Muscle layer of duodenum (tissue), 2 donors: ENCODE measurements at regions not wholly inside any gene's neighbourhood (a gene's known extent, or its start where the extent isn't known, plus 50 kb on each side); places are given as distances from the start of the nearest gene placed in this dataset.

ENCODE experiments used
- H3K27ac ChIP-seq: one replicate; pipeline ENCODE4 v1.7.0; 2013; ENCODE audit warnings: mild to moderate bottlenecking, low read length
- H3K27me3 ChIP-seq: one replicate; pipeline ENCODE4 v1.7.0; 2013; ENCODE audit warnings: low read depth, mild to moderate bottlenecking, control low read depth, low read length
- H3K36me3 ChIP-seq, 2 donors: one replicate each; pipeline ENCODE4 v1.7.0; 2013; ENCODE audit warnings: low read length in 2 of 2, control low read depth in 1 of 2, mild to moderate bottlenecking in 1 of 2; ENCODE audit not compliant: insufficient read depth in 2 of 2, control insufficient read depth in 1 of 2
- H3K4me1 ChIP-seq, 2 donors: one replicate each; pipeline ENCODE4 v1.7.0; 2013; ENCODE audit warnings: low read length in 2 of 2, mild to moderate bottlenecking in 2 of 2, control low read depth in 1 of 2, moderate library complexity in 1 of 2; ENCODE audit not compliant: insufficient read depth in 2 of 2, control insufficient read depth in 1 of 2
- H3K4me3 ChIP-seq, 2 donors: one replicate each; pipeline ENCODE4 v1.7.0; 2013; ENCODE audit warnings: low read length in 2 of 2, low read depth in 1 of 2, mild to moderate bottlenecking in 1 of 2
- H3K9me3 ChIP-seq, 2 donors: one replicate each; pipeline ENCODE4 v1.7.0; 2013; ENCODE audit warnings: low read length in 2 of 2, control low read depth in 1 of 2, mild to moderate bottlenecking in 1 of 2; ENCODE audit not compliant: control insufficient read depth in 1 of 2
- donor health status: healthy.

DNA sequence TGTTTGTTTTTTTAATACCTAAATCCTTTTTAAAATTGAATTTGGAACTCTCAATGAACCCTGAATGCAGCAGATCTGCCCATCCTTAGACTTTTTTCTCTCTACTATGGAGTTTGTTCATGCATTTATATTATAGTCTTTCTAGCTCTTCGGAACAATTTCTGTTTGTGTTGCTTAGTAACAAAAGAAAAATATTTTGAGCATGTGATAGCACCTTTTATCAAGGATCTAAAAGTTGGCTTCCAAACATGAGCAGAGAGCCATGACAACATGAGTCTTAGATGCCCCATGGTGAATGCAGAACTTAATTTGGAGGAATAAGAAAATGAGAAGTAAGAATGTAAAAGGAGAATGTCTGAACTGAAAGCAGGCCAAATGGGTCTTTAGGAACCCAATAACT lies 133.7 kb downstream of the EDN1 start:
- peaks cover 0 to 22% of the 10 kb centered on the region in 2 donors for H3K4me1 ChIP-seq
- no peak overlapping the region for H3K4me3 ChIP-seq
- no peaks in the 10 kb centered on the region for H3K27me3 ChIP-seq
- peaks cover 0 to 3% of the 10 kb centered on the region in 2 donors for H3K9me3 ChIP-seq
- no peak overlapping the region for H3K27ac ChIP-seq
- H3K36me3 ChIP-seq, result no peaks in the 10 kb centered on the region

DNA sequence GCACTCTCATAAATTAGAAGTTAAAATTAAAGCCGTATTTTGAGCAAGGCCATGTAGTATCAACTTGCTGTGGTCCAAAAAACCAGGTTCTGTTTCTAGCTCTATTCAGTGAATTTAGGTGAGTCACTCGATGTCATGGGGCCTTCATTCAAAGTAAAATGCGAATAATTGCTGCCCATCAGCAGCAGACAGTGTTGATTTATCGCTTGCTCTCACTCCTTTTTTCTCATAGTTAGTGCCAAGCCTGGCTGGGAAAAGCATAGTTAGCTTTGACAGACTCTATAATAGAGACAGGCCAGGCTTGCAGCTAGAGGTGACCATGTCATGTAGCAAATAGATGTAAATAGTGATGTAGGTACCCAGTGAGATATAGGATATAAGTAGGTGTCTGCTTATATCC lies 136.0 kb downstream of the EDN1 start:
- H3K4me1 ChIP-seq, result peaks cover 0 to 22% of the 10 kb centered on the region in 2 donors
- no peak overlapping the region for H3K4me3 ChIP-seq
- H3K27ac ChIP-seq, result no peak overlapping the region
- no peaks in the 10 kb centered on the region for H3K27me3 ChIP-seq
- no peaks in the 10 kb centered on the region for H3K36me3 ChIP-seq
- H3K9me3 ChIP-seq, result no peaks in the 10 kb centered on the region

DNA sequence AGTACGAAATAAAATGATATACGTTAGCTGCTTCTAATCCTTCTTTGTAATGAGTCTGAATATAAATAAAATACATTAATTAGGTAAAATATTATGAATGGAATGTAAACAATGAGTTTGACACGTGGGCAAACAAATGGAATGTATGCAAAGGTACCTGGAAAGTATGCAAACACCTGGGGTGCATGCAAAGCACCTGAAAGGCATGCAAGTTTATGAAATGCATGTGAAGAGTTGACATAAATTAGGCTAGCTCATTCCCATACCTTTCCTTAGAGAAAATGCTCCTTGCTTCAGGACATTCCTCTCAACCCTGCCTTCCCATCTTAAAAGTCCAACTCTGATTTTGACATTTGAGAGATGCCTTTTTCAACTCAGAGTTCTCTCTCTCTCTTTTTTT lies 140.9 kb downstream of the EDN1 start:
- Histone ChIP-seq H3K4me3 (no peak overlapping the region), H3K27ac (no peak overlapping the region), H3K27me3 (no peaks in the 10 kb centered on the region)

DNA sequence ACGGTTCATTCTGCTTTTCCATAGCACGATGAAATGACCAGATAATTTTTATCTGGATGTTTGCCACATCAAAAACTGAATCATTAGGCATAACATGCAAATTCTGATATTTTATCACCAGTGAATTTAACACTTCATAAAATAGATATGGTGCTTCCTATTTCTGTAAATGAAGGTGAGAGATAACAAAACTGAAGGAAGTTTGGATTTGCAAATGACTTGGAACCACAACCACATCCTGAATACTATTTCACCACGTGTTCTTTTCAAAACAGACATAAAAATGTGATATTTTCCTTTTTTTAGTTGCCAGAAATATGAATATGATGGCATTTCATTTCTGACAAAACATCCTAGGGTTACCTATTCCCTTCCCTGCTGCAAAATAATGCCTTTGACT lies 146.1 kb downstream of the EDN1 start:
- no peak overlapping the region for H3K4me3 ChIP-seq
- no peaks in the 10 kb centered on the region for H3K4me1 ChIP-seq
- H3K9me3 ChIP-seq, result peaks cover 0 to 4% of the 10 kb centered on the region in 2 donors
- H3K27ac ChIP-seq, result no peak overlapping the region
- H3K36me3 ChIP-seq, result no peaks in the 10 kb centered on the region
- no peaks in the 10 kb centered on the region for H3K27me3 ChIP-seq

More for the DNA sequence above, 140.9 kb downstream of the EDN1 start:
- no peaks in the 10 kb centered on the region for H3K36me3 ChIP-seq
- H3K9me3 ChIP-seq, result peaks cover 0 to 4% of the 10 kb centered on the region in 2 donors
- H3K4me1 ChIP-seq, result no peaks in the 10 kb centered on the region

DNA sequence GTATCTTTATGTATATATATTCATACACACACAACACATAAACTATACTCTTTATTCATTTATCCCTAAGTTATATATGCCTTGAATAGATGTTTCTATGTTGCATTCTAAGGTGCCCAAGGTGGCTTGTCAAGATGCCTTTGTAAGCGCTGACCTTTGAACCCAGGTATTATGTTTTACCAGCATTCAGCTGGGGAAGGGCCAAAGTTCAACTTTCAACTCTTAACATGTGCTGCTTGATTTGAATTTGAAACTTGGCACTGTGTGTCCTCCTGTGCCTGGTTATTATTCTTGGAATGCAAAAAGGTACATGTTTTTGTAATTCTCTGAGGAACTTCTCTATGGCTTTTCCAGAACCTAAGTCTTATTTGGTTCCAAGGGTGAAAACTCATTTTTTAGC lies 146.5 kb downstream of the EDN1 start:
- H3K27ac ChIP-seq, result no peak overlapping the region

DNA sequence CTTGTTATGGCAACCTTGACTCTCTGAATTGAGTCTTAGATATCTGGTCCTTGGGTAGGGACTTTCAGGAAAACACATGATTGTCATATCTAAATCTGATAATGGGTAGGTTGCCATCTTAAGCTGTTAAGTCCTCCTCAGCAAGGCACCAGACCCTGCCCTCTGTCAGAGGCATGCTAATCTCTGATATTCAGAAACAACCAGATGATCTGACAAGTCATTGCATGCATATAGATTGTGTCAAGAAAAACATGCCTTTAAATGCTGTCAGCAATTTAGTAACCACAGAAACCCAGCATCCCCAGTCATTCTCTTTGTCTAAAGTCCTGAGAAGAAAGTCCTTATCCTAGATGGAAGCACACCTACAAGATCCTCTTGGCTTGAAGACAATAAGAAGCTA lies 149.1 kb downstream of the EDN1 start:
- no peaks in the 10 kb centered on the region for H3K9me3 ChIP-seq
- no peaks in the 10 kb centered on the region for H3K27me3 ChIP-seq
- H3K27ac ChIP-seq, result no peak overlapping the region
- H3K4me3 ChIP-seq, result no peak overlapping the region
- H3K36me3 ChIP-seq, result no peaks in the 10 kb centered on the region
- H3K4me1 ChIP-seq, result no peaks in the 10 kb centered on the region

More for the DNA sequence above, 146.5 kb downstream of the EDN1 start:
- Histone ChIP-seq H3K4me1 (no peaks in the 10 kb centered on the region), H3K4me3 (no peak overlapping the region), H3K27me3 (no peaks in the 10 kb centered on the region), H3K9me3 (peaks cover 0 to 4% of the 10 kb centered on the region in 2 donors), H3K36me3 (no peaks in the 10 kb centered on the region)

DNA sequence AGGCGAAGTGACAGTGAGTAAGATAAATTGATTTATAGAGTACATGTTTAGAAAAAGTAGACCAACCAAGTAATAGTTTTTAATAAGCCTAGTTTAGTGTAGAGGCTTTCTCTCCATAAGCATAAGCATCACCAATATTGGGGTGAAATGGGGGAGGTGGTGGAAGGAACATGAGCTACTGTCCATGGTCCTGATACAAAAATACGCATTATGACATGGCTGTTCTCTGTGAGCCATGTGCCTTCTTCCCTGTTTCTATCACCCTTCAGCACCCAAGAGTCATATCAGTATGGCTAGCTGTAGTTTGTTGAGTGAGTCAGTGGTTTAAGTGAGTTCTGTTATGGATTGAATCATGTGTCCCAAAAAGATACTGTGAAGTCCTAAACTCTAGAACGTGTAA lies 150.8 kb downstream of the EDN1 start:
- H3K4me1 ChIP-seq, result no peaks in the 10 kb centered on the region

DNA sequence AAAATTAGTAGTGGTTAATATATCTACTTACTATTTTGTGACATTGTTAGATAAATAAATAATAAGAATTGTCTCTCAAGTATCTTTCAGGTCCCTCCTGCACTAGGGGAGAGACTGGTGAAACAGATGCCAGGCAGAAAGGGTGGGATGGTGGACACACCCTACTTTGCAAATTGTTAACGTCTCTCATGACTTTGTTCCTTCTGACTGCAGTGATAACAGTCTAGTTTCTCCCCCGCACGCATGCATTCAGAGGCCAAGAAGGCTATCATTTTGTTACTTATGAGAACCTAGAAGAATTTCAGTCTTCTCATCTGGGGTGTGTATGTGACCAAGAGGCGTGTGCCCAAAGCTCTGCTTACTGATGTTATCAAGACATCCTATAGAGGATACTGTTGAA lies 152.3 kb downstream of the EDN1 start:
- Histone ChIP-seq H3K9me3 (no peaks in the 10 kb centered on the region), H3K36me3 (no peaks in the 10 kb centered on the region), H3K27ac (no peak overlapping the region), H3K27me3 (no peaks in the 10 kb centered on the region), H3K4me1 (no peaks in the 10 kb centered on the region), H3K4me3 (no peak overlapping the region)

More for the DNA sequence above, 150.8 kb downstream of the EDN1 start:
- Histone ChIP-seq H3K27ac (no peak overlapping the region), H3K36me3 (no peaks in the 10 kb centered on the region), H3K9me3 (no peaks in the 10 kb centered on the region), H3K27me3 (no peaks in the 10 kb centered on the region), H3K4me3 (no peak overlapping the region)

DNA sequence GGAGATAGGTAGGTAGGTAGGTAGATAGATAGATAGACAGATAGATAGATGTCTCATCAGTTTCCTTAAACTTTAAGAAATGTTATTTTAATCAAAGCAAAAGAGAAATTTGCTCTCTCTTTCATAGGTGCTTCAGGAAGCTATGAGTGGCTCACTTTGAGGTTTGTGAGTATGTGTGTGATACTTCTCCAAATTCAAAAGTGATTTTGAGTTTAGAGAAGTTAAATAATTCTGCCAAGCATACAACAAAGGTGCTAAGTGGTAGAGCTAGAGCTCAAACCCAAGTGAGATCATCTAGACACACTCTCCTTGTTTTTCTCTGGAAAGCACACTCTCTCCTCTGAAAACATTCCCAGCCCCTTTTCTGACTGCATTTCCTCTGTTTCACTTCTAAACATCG lies 156.2 kb downstream of the EDN1 start:
- H3K27ac ChIP-seq, result no peak overlapping the region
- H3K27me3 ChIP-seq, result no peaks in the 10 kb centered on the region
- no peaks in the 10 kb centered on the region for H3K9me3 ChIP-seq
- no peak overlapping the region for H3K4me3 ChIP-seq
- H3K36me3 ChIP-seq, result no peaks in the 10 kb centered on the region
- H3K4me1 ChIP-seq, result no peaks in the 10 kb centered on the region

DNA sequence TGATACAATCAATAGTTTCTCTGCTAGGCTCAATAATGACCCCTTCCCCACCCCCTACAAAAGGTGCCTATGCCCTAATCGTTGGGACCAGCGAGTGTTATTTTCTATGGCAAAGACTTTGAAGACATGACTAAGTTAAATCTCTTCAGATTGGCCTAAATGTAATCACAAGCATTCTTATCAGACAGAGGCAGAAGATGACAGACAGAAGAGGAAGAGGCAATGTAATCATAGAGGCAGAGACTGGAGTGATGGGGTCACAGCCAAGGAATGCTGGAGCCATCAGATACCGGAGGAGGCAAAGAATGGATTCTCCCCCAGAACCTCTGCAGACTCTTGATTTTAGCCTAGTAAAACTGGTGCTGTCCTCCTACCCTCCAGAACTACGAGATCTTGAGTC lies 159.3 kb downstream of the EDN1 start:
- Histone ChIP-seq H3K27ac (no peak overlapping the region), H3K4me1 (no peaks in the 10 kb centered on the region), H3K36me3 (no peaks in the 10 kb centered on the region), H3K27me3 (no peaks in the 10 kb centered on the region), H3K9me3 (no peaks in the 10 kb centered on the region), H3K4me3 (no peak overlapping the region)

DNA sequence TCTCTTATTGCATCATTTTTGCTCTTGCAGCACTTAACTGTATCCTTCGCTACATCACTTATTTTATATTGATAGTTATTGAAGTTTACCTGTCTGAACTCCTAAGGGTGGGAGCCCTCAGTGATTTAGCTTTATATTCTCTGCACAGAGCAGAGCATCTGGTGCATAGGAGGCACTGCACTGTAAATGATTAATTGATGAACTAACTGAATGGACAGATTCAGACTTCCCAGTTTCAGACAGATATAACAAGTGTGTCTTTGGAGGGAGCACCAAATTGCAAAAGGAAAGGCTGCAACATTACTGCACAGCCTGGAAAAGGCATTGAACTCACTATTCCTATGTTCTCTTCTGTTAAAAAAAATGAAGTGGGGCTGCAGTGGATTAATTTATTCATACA lies 160.3 kb downstream of the EDN1 start:
- H3K4me3 ChIP-seq, result no peak overlapping the region
- no peaks in the 10 kb centered on the region for H3K36me3 ChIP-seq
- H3K4me1 ChIP-seq, result no peaks in the 10 kb centered on the region
- no peak overlapping the region for H3K27ac ChIP-seq
- H3K27me3 ChIP-seq, result no peaks in the 10 kb centered on the region
- no peaks in the 10 kb centered on the region for H3K9me3 ChIP-seq

DNA sequence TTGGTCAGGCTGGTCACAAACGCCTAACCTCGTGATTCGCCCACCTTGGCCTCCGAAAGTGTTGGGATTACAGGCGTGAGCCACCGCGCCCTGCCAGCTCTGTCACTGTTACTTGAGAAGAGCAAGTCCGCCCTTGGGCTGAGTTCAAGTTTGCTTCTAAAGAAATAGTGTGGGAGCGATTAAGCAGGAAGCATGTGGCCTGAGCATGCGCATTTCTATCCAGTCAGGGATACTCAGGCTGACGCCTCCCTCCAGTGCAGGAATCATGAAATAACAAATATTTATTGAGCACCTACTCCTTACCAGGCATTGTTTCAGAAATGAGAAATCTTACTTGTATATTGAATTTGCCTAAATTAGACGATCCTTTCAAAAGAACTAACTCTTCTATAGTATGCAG lies 166.2 kb downstream of the EDN1 start:
- Histone ChIP-seq H3K27me3 (no peaks in the 10 kb centered on the region), H3K36me3 (no peaks in the 10 kb centered on the region), H3K27ac (no peak overlapping the region), H3K4me3 (no peak overlapping the region), H3K9me3 (no peaks in the 10 kb centered on the region), H3K4me1 (no peaks in the 10 kb centered on the region)
